ENCODE measurements at regions not wholly inside any gene's neighbourhood (a gene's known extent, or its start where the extent isn't known, plus 50 kb on each side); places are given as distances from the start of the nearest gene placed in this dataset.
"Not testable (repeated sequence)": the region's sequence is repeated elsewhere in the genome, so short reads cannot be mapped to it uniquely, and the experiment has no call there.

DNA sequence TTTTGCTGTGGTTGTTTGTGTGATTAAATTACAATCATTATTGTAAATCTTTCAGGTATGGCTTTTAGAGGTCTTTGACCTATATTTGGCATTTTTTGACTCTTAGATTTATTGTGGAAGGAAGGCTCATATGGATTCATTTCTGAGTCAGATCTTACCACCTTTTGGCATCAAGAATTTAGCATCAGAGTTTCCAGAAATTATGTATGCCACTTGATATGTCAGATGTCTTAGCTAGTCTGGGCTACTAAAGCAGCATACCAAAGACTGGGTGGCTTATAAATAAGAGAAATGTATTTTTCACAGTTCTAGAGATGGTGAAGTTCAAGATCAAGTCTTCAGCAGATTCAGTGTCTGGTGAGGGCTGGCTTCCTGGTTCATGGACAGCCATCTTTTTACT, 129.5 kb upstream of the PZP start:
- no peaks in the 10 kb centered on the region for H3K79me2 ChIP-seq (ENCODE audit: insufficient read depth, low read depth, low read length)
- ChIA-PET CTCF (ENCODE audit: unreplicated experiment) (no interaction called here), POLR2A (no interaction called here)
- no peaks in the 10 kb centered on the region for H3K9me2 ChIP-seq (ENCODE audit: insufficient read depth, low read length)
- intact Hi-C loops (cut with micrococcal nuclease; ENCODE audit: unreplicated experiment), result no loop called here
- BruUV-seq (replicated peaks), result no TSS peak
- H2AFZ ChIP-seq (ENCODE audit: low read length), result no peak overlapping the region
- TF ChIP-seq EZH2phosphoT487 (IDR thresholded peaks at IDR 0.05; ENCODE audit: borderline replicate concordance, low read depth, low read length) (no peak), CTCF (conservative IDR thresholded peaks at IDR 0.05; ENCODE audit: low read length) (no peak)
- H3K36me3 ChIP-seq (ENCODE audit: insufficient read depth, low read length), result peaks cover 5% of the 10 kb centered on the region; the same call in 1 of the 2 replicates
- no peak overlapping the region for H3K4me3 ChIP-seq (ENCODE audit: low read depth, low read length, poor library complexity, severe bottlenecking)
- no peaks in the 10 kb centered on the region for H3K9me3 ChIP-seq (ENCODE audit: low read length)
- no peak for DNase-seq (ENCODE audit: low spot score)
- no peaks in the 10 kb centered on the region for H3K4me1 ChIP-seq (ENCODE audit: insufficient read depth, low read length, poor library complexity, severe bottlenecking)
- H3K4me2 ChIP-seq (ENCODE audit: low read length), result no peak overlapping the region
- no peaks in the 10 kb centered on the region for H4K20me1 ChIP-seq (ENCODE audit: insufficient read depth, low read length)
- H3K27ac ChIP-seq (ENCODE audit: low read depth, low read length, poor library complexity, severe bottlenecking), result no peak overlapping the region

DNA sequence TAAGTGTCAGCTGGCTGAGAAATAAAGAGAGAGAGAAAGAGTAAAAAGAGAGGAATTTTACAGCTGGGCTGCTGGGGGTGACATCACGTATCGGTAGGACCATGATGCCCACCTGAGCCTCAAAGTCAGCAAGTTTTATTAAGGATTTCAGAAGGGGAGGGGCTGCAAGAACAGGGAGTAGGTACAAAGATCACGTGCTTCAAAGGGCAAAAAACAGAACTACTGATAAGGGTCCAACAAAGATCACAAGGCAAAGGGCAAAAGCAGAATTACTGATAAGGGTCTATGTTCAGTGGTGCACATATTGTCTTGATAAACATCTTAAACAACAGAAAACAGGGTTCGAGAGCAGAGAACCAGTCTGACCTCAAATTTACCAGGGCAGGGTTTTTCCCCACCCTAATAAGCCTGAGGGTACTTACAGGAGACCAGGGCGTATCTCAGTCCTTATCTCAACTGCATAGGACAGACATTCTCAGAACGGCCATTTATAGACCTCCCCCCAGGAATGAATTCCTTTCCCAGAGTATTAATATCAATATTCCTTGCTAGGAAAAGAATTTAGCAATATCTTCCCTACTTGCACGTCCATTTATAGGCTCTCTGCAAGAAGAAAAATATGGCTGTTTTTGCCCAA, 128.3 kb upstream of the PZP start:
- CTCF ChIA-PET (ENCODE audit: unreplicated experiment); intact Hi-C loops (cut with micrococcal nuclease; ENCODE audit: unreplicated experiment): not testable (repeated sequence)

GRCh38 chr12:9335867-9336266, 127.7 kb upstream of the PZP start:
- H3K9me3 ChIP-seq (ENCODE audit: low read length), result no peaks in the 10 kb centered on the region
- BruUV-seq (replicated peaks), result no TSS peak
- no peaks in the 10 kb centered on the region for H3K79me2 ChIP-seq (ENCODE audit: insufficient read depth, low read depth, low read length)
- H3K4me2 ChIP-seq (ENCODE audit: low read length), result no peak overlapping the region
- POLR2A ChIA-PET, result no interaction called here
- peaks cover 11% of the 10 kb centered on the region for H3K36me3 ChIP-seq (ENCODE audit: insufficient read depth, low read length)
- no peaks in the 10 kb centered on the region for H3K4me1 ChIP-seq (ENCODE audit: insufficient read depth, low read length, poor library complexity, severe bottlenecking)
- no peak overlapping the region for H2AFZ ChIP-seq (ENCODE audit: low read length)
- intact Hi-C loops (cut with micrococcal nuclease; ENCODE audit: unreplicated experiment), result no loop called here
- CTCF ChIA-PET (ENCODE audit: unreplicated experiment), result no interaction called here
- H3K4me3 ChIP-seq (ENCODE audit: low read depth, low read length, poor library complexity, severe bottlenecking), result no peak overlapping the region
- H4K20me1 ChIP-seq (ENCODE audit: insufficient read depth, low read length), result no peaks in the 10 kb centered on the region
- no peak overlapping the region for H3K27ac ChIP-seq (ENCODE audit: low read depth, low read length, poor library complexity, severe bottlenecking)
- no peak for TF ChIP-seq CTCF (conservative IDR thresholded peaks at IDR 0.05; ENCODE audit: low read length)
- TF ChIP-seq EZH2phosphoT487 (IDR thresholded peaks at IDR 0.05; ENCODE audit: borderline replicate concordance, low read depth, low read length), result no peak
- DNase-seq (ENCODE audit: low spot score), result no peak
- H3K9me2 ChIP-seq (ENCODE audit: insufficient read depth, low read length), result no peaks in the 10 kb centered on the region

More for the DNA sequence above, 128.3 kb upstream of the PZP start:
- H3K27ac ChIP-seq (ENCODE audit: low read depth, low read length, poor library complexity, severe bottlenecking); H3K4me3 ChIP-seq (ENCODE audit: low read depth, low read length, poor library complexity, severe bottlenecking); H4K20me1 ChIP-seq (ENCODE audit: insufficient read depth, low read length); H3K9me3 ChIP-seq (ENCODE audit: low read length); POLR2A ChIA-PET; DNase-seq (ENCODE audit: low spot score); H3K4me2 ChIP-seq (ENCODE audit: low read length); BruUV-seq (replicated peaks); H3K4me1 ChIP-seq (ENCODE audit: insufficient read depth, low read length, poor library complexity, severe bottlenecking); H3K79me2 ChIP-seq (ENCODE audit: insufficient read depth, low read depth, low read length); H2AFZ ChIP-seq (ENCODE audit: low read length); H3K9me2 ChIP-seq (ENCODE audit: insufficient read depth, low read length): not testable (repeated sequence)
- H3K36me3 ChIP-seq (ENCODE audit: insufficient read depth, low read length), result peaks cover 11% of the 10 kb centered on the region
